ENCODE measurements at regions not wholly inside any gene's neighbourhood (a gene's known extent, or its start where the extent isn't known, plus 50 kb on each side); places are given as distances from the start of the nearest gene placed in this dataset.

GRCh38 chr2:220935789-220936321 is 636.2 kb downstream of the EPHA4 start:
- in situ Hi-C loops (cut with HindIII; ENCODE audit: low pct_ligation_motif_present, low sequenced_read_pairs), result no loop called here
- H3K27me3 ChIP-seq (replicated peaks), result no peaks in the 10 kb centered on the region
- no peaks in the 10 kb centered on the region for H3K36me3 ChIP-seq (replicated peaks)
- H3K4me3 ChIP-seq (ENCODE audit: low read depth, low read length), result no peak overlapping the region
- no peak for TF ChIP-seq CTCF (IDR thresholded peaks at IDR 0.05; ENCODE audit: low read depth, low read length, missing control alignments)
- no peak overlapping the region for H3K27ac ChIP-seq
- no peak for DNase-seq

- Histone ChIP-seq H3K36me3 (replicated peaks) (no peaks in the 10 kb centered on the region), H3K4me3 (ENCODE audit: low read depth, low read length) (no peak overlapping the region), H3K27me3 (replicated peaks) (no peaks in the 10 kb centered on the region), H3K27ac (no peak overlapping the region)
- in situ Hi-C loops (cut with HindIII; ENCODE audit: low pct_ligation_motif_present, low sequenced_read_pairs), result no loop called here
- no peak for TF ChIP-seq CTCF (IDR thresholded peaks at IDR 0.05; ENCODE audit: low read depth, low read length, missing control alignments)
- DNase-seq, result no peak
Observed at GRCh38 chr2:220936641-220937197, 635.4 kb downstream of the EPHA4 start.

GRCh38 chr2:220937245-220937644 is 634.9 kb downstream of the EPHA4 start:
- in situ Hi-C loops (cut with HindIII; ENCODE audit: low pct_ligation_motif_present, low sequenced_read_pairs), result no loop called here
- Histone ChIP-seq H3K36me3 (replicated peaks) (no peaks in the 10 kb centered on the region), H3K4me3 (ENCODE audit: low read depth, low read length) (no peak overlapping the region), H3K27me3 (replicated peaks) (no peaks in the 10 kb centered on the region), H3K27ac (no peak overlapping the region)
- no peak for DNase-seq
- TF ChIP-seq CTCF (IDR thresholded peaks at IDR 0.05; ENCODE audit: low read depth, low read length, missing control alignments), result no peak

GRCh38 chr2:220940646-220941045 is 631.5 kb downstream of the EPHA4 start:
- H3K4me3 ChIP-seq (ENCODE audit: low read depth, low read length), result no peak overlapping the region
- in situ Hi-C loops (cut with HindIII; ENCODE audit: low pct_ligation_motif_present, low sequenced_read_pairs), result no loop called here
- H3K36me3 ChIP-seq (replicated peaks), result no peaks in the 10 kb centered on the region
- DNase-seq, result no peak
- H3K27ac ChIP-seq, result no peak overlapping the region
- TF ChIP-seq CTCF (IDR thresholded peaks at IDR 0.05; ENCODE audit: low read depth, low read length, missing control alignments), result no peak
- H3K27me3 ChIP-seq (replicated peaks), result no peaks in the 10 kb centered on the region

GRCh38 chr2:220941683-220942082 is 630.4 kb downstream of the EPHA4 start:
- no peak for DNase-seq
- H3K27me3 ChIP-seq (replicated peaks), result no peaks in the 10 kb centered on the region
- TF ChIP-seq CTCF (IDR thresholded peaks at IDR 0.05; ENCODE audit: low read depth, low read length, missing control alignments), result no peak
- no peaks in the 10 kb centered on the region for H3K36me3 ChIP-seq (replicated peaks)
- H3K27ac ChIP-seq, result no peak overlapping the region
- H3K4me3 ChIP-seq (ENCODE audit: low read depth, low read length), result no peak overlapping the region
- in situ Hi-C loops (cut with HindIII; ENCODE audit: low pct_ligation_motif_present, low sequenced_read_pairs), result no loop called here

- TF ChIP-seq CTCF (IDR thresholded peaks at IDR 0.05; ENCODE audit: low read depth, low read length, missing control alignments), result no peak
- no peaks in the 10 kb centered on the region for H3K36me3 ChIP-seq (replicated peaks)
- in situ Hi-C loops (cut with HindIII; ENCODE audit: low pct_ligation_motif_present, low sequenced_read_pairs), result no loop called here
- H3K27me3 ChIP-seq (replicated peaks), result no peaks in the 10 kb centered on the region
- H3K27ac ChIP-seq, result no peak overlapping the region
- DNase-seq, result peak; percentile 39
- H3K4me3 ChIP-seq (ENCODE audit: low read depth, low read length), result no peak overlapping the region
Observed at GRCh38 chr2:220946552-220946951, 625.6 kb downstream of the EPHA4 start.
